ENCODE measurements at regions not wholly inside any gene's neighbourhood (a gene's known extent, or its start where the extent isn't known, plus 50 kb on each side); places are given as distances from the start of the nearest gene placed in this dataset.
A peak's percentile ranks its signal among the peaks of the same experiment; 100 is the strongest.

DNA sequence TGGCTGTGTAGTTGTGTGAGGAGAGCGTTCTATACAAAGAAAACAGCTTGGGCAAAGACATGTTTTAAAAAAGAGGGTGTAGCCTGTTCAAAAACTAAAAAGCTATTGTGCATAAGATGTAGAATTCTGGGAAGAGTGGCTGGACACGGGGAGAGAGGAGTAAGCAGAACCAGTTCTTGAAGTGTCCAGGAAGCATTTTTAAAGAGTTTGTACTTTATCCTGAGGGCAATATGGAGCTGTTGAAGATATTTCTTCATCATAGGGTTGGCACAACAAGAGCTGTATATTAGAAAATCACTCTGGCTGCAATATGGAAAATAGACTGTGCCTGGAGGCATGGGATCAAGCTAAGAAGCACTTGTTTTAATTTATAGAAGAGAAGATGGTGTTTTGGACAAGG is 458.9 kb upstream of the LMO3 start:
- H3K27me3 ChIP-seq (ENCODE audit: control insufficient read depth, insufficient read depth, low read length) = no peaks in the 10 kb centered on the region
- POLR2A ChIA-PET = no interaction called here
- CTCF ChIA-PET = no interaction called here
- H3K9me3 ChIP-seq (ENCODE audit: control insufficient read depth, insufficient read depth, low read depth, low read length) = no peaks in the 10 kb centered on the region
- no peak overlapping the region for H3K27ac ChIP-seq (ENCODE audit: low read length)
- H3K4me1 ChIP-seq (ENCODE audit: control insufficient read depth, insufficient read depth, low read length) = no peaks in the 10 kb centered on the region; the same call in 1 of the 2 replicates
- ATAC-seq = no peak
- intact Hi-C loops (cut with micrococcal nuclease; ENCODE audit: unreplicated experiment) = no loop called here
- no peak for TF ChIP-seq SIN3A (IDR thresholded peaks at IDR 0.05; ENCODE audit: borderline replicate concordance, insufficient read depth, low read depth, low read length)
- TF ChIP-seq, protein P1, sequence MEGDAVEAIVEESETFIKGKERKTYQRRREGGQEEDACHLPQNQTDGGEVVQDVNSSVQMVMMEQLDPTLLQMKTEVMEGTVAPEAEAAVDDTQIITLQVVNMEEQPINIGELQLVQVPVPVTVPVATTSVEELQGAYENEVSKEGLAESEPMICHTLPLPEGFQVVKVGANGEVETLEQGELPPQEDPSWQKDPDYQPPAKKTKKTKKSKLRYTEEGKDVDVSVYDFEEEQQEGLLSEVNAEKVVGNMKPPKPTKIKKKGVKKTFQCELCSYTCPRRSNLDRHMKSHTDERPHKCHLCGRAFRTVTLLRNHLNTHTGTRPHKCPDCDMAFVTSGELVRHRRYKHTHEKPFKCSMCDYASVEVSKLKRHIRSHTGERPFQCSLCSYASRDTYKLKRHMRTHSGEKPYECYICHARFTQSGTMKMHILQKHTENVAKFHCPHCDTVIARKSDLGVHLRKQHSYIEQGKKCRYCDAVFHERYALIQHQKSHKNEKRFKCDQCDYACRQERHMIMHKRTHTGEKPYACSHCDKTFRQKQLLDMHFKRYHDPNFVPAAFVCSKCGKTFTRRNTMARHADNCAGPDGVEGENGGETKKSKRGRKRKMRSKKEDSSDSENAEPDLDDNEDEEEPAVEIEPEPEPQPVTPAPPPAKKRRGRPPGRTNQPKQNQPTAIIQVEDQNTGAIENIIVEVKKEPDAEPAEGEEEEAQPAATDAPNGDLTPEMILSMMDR (IDR thresholded peaks at IDR 0.05) = no peak
- TF ChIP-seq, protein P2, sequence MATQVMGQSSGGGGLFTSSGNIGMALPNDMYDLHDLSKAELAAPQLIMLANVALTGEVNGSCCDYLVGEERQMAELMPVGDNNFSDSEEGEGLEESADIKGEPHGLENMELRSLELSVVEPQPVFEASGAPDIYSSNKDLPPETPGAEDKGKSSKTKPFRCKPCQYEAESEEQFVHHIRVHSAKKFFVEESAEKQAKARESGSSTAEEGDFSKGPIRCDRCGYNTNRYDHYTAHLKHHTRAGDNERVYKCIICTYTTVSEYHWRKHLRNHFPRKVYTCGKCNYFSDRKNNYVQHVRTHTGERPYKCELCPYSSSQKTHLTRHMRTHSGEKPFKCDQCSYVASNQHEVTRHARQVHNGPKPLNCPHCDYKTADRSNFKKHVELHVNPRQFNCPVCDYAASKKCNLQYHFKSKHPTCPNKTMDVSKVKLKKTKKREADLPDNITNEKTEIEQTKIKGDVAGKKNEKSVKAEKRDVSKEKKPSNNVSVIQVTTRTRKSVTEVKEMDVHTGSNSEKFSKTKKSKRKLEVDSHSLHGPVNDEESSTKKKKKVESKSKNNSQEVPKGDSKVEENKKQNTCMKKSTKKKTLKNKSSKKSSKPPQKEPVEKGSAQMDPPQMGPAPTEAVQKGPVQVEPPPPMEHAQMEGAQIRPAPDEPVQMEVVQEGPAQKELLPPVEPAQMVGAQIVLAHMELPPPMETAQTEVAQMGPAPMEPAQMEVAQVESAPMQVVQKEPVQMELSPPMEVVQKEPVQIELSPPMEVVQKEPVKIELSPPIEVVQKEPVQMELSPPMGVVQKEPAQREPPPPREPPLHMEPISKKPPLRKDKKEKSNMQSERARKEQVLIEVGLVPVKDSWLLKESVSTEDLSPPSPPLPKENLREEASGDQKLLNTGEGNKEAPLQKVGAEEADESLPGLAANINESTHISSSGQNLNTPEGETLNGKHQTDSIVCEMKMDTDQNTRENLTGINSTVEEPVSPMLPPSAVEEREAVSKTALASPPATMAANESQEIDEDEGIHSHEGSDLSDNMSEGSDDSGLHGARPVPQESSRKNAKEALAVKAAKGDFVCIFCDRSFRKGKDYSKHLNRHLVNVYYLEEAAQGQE (IDR thresholded peaks at IDR 0.05; ENCODE audit: insufficient read depth in 1 of 2, low read depth in 2 of 2, low read length in 1 of 2) = no peak
- no peak for TF ChIP-seq TCF7L2 (IDR thresholded peaks at IDR 0.05; ENCODE audit: low read depth, low read length)
- TF ChIP-seq POLR2AphosphoS5 (IDR thresholded peaks at IDR 0.05; ENCODE audit: low read depth, low read length) = no peak
- H3K36me3 ChIP-seq (ENCODE audit: control insufficient read depth, insufficient read depth, low read length) = no peaks in the 10 kb centered on the region; the same call in 1 of the 2 replicates
- no TSS peak for BruUV-seq (replicated peaks)
- in situ Hi-C loops (cut with HindIII; ENCODE audit: low pct_unique_long_range_greater_than_20kb, low sequenced_read_pairs) = no loop called here
- H3K4me3 ChIP-seq (ENCODE audit: low read depth in 2 of 2, low read length in 2 of 2) = no peak overlapping the region
- DNase-seq (ENCODE audit: low read depth, low spot score) = no peak

DNA sequence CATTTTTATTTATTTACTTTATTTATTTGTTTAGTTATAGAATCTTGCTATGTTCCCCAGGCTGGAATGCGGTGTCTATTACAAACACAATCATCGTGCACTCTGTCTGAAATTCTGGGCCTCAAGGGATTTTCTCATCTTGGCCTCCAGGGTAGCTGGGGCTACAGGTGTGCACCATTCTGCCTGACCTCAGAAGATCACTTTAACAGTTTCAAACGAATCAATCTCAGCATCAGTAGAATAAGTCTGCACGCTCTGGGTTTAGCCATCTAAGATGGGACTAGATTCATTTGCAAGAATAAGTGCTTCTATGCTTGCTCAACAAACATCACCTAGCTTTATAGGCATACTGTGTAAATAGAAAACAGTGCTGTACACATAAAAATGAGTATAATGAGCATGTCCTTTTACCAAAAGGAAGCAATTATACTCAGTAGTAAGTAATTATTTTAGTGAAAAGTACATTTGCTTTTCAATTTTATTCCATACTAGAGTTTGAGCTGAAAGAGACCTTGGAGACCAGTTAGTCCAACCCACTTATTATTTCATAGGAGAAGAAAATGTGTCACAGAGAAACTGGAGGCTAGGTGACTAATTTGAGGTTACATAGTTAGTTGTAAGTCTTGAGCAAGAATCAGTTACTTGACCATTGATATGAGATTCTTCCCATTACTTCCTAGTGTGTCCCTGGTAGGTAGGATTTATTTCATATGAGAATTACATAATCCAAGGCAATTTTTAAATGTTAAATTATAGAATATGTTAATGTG is 456.5 kb upstream of the LMO3 start:
- no peaks in the 10 kb centered on the region for H3K27me3 ChIP-seq (ENCODE audit: control insufficient read depth, insufficient read depth, low read length)
- TF ChIP-seq POLR2AphosphoS5 (IDR thresholded peaks at IDR 0.05; ENCODE audit: low read depth, low read length) = no peak
- no peak for TF ChIP-seq SIN3A (IDR thresholded peaks at IDR 0.05; ENCODE audit: borderline replicate concordance, insufficient read depth, low read depth, low read length)
- peak; percentile 37; the same call in 1 of the 2 replicates for TF ChIP-seq TCF7L2 (IDR thresholded peaks at IDR 0.05; ENCODE audit: low read depth, low read length)
- CTCF ChIA-PET = no interaction called here
- POLR2A ChIA-PET = no interaction called here
- no peak overlapping the region for H3K4me3 ChIP-seq (ENCODE audit: low read depth in 2 of 2, low read length in 2 of 2)
- ATAC-seq (peak; percentile 53; the same call in 1 of the 2 replicates), DNase-seq (ENCODE audit: low read depth, low spot score) (peak; percentile 10)
- no peak overlapping the region for H3K27ac ChIP-seq (ENCODE audit: low read length)
- BruUV-seq (replicated peaks) = no TSS peak
- in situ Hi-C loops (cut with HindIII; ENCODE audit: low pct_unique_long_range_greater_than_20kb, low sequenced_read_pairs) (no loop called here), intact Hi-C loops (cut with micrococcal nuclease; ENCODE audit: unreplicated experiment) (no loop called here)
- H3K9me3 ChIP-seq (ENCODE audit: control insufficient read depth, insufficient read depth, low read depth, low read length) = no peaks in the 10 kb centered on the region
- H3K36me3 ChIP-seq (ENCODE audit: control insufficient read depth, insufficient read depth, low read length) = no peaks in the 10 kb centered on the region
- H3K4me1 ChIP-seq (ENCODE audit: control insufficient read depth, insufficient read depth, low read length) = no peaks in the 10 kb centered on the region; the same call in 1 of the 2 replicates

DNA sequence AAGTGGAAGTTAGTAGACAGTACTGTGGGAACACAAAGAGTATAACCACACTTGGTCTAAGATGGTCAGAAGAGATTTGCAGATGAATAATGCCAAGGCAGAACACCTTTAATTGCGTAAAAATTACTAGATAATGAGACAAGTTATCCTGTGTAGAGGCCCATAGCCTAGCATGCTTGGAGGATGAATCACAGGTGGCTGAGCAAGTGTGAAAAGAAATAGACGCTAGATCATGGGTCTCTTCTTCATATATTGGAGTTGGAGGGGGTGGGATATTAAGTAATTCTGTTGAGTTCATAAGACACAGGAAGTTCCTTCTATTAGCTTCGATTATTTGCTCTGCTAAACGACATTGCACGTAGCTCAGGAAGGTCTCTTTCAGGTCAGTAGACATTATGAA is 454.3 kb upstream of the LMO3 start:
- no peak for DNase-seq (ENCODE audit: low read depth, low spot score)
- TF ChIP-seq, protein P1 (IDR thresholded peaks at IDR 0.05) = no peak
- TF ChIP-seq SIN3A (IDR thresholded peaks at IDR 0.05; ENCODE audit: borderline replicate concordance, insufficient read depth, low read depth, low read length) (no peak), TCF7L2 (IDR thresholded peaks at IDR 0.05; ENCODE audit: low read depth, low read length) (no peak)
- TF ChIP-seq, protein P2 (IDR thresholded peaks at IDR 0.05; ENCODE audit: insufficient read depth in 1 of 2, low read depth in 2 of 2, low read length in 1 of 2) = no peak
- intact Hi-C loops (cut with micrococcal nuclease; ENCODE audit: unreplicated experiment) = no loop called here
- CTCF ChIA-PET = no interaction called here
- H3K27me3 ChIP-seq (ENCODE audit: control insufficient read depth, insufficient read depth, low read length) = no peaks in the 10 kb centered on the region
- ATAC-seq = no peak
- BruUV-seq (replicated peaks) = no TSS peak
- H3K4me1 ChIP-seq (ENCODE audit: control insufficient read depth, insufficient read depth, low read length) = no peaks in the 10 kb centered on the region; the same call in 1 of the 2 replicates
- in situ Hi-C loops (cut with HindIII; ENCODE audit: low pct_unique_long_range_greater_than_20kb, low sequenced_read_pairs) = no loop called here
- POLR2A ChIA-PET = no interaction called here
- H3K27ac ChIP-seq (ENCODE audit: low read length) = no peak overlapping the region
- H3K9me3 ChIP-seq (ENCODE audit: control insufficient read depth, insufficient read depth, low read depth, low read length) = no peaks in the 10 kb centered on the region
- H3K36me3 ChIP-seq (ENCODE audit: control insufficient read depth, insufficient read depth, low read length) = no peaks in the 10 kb centered on the region
- H3K4me3 ChIP-seq (ENCODE audit: low read depth in 2 of 2, low read length in 2 of 2) = no peak overlapping the region

Data from Panc1 (cell line).